HCT116 (cell line): ENCODE measurements at regions not wholly inside any gene's neighbourhood (a gene's known extent, or its start where the extent isn't known, plus 50 kb on each side); places are given as distances from the start of the nearest gene placed in this dataset.

ENCODE experiments used
- ATAC-seq: fragments of 200-7000 bp; cut with Tn5 transposase; 2 replicates; pipeline ENCODE4 v1.9.1; 2020; ENCODE audit warnings: mild to moderate bottlenecking, moderate library complexity
- BruUV-seq: library from RNA; stranded (reverse); fragments of 400-500 nt; replicated peaks from 2 replicates; lab custom pipeline; 2021; lab: Mats Ljungman, UMichigan
- CTCF ChIA-PET: fragments of 300-600 bp; sonication (Branson Sonifier 250); formaldehyde crosslinking; loops from one replicate; lab custom pipeline; 2021; ENCODE audit warnings: antibody characterized with exemption; lab: Charles Lee
- POLR2A ChIA-PET: fragments of 300-600, 350-600 bp; sonication (Branson Sonifier 250); formaldehyde crosslinking; loops from one replicate; lab custom pipeline; 2021; ENCODE audit warnings: antibody characterized with exemption; lab: Charles Lee
- RAD21 ChIA-PET, 2 experiments: fragments of 300-600 bp; sonication (Branson Sonifier 250); formaldehyde crosslinking; loops; one replicate each; lab custom pipeline; 2023; ENCODE audit warnings: low total read pairs in 2 of 2; ENCODE audit not compliant: uncharacterized antibody in 2 of 2, unreplicated experiment in 2 of 2, low non-redundant PET in 1 of 2; lab: Charles Lee
- DNase-seq: peaks from one replicate; pipeline ENCODE4 v3.0.0-alpha.2; 2010; ENCODE audit warnings: low read depth, low spot score
- H2AFZ ChIP-seq: fragments of 200-600 bp; shearing (Covaris generic), sonication (generic); 2 replicates; pipeline ENCODE4 v1.6.1; 2017; ENCODE audit warnings: low read depth, mixed run types, mixed read lengths, antibody characterized with exemption, low read length; ENCODE audit not compliant: poor library complexity, severe bottlenecking
- H3K27ac ChIP-seq: 2 replicates; pipeline ENCODE4 v1.5.1; 2012; ENCODE audit warnings: low read depth, low read length
- H3K27me3 ChIP-seq: fragments of 200-600 bp; sonication (generic); 2 replicates; pipeline ENCODE4 v1.6.1; 2016; ENCODE audit warnings: mixed run types, low read length, mixed read lengths; ENCODE audit not compliant: insufficient read depth
- H3K36me3 ChIP-seq, 2 experiments: fragments of 200-500 bp in 1 of 2; fragments of 200-600 bp in 1 of 2; sonication (Bioruptor generic) in 1 of 2; sonication (generic) in 1 of 2; 2 replicates each; pipeline versions ENCODE4 v1.5.1 to v1.6.1; 2014 to 2016; ENCODE audit warnings: low read length in 2 of 2, inconsistent platforms in 1 of 2, mixed read lengths in 1 of 2, mixed run types in 1 of 2; ENCODE audit not compliant: insufficient read depth in 2 of 2, control insufficient read depth in 1 of 2
- H3K4me1 ChIP-seq, 2 experiments: fragments of 200-600 bp in 1 of 2; sonication (generic) in 1 of 2; 2 replicates each; pipeline versions ENCODE4 v1.5.1 to v1.6.1; 2012 to 2017; ENCODE audit warnings: low read length in 2 of 2, inconsistent platforms in 1 of 2, mild to moderate bottlenecking in 1 of 2, mixed read lengths in 1 of 2, mixed run types in 1 of 2, moderate library complexity in 1 of 2; ENCODE audit not compliant: insufficient read depth in 2 of 2, control insufficient read depth in 1 of 2
- H3K4me2 ChIP-seq: fragments of 200-600 bp; sonication (generic); 2 replicates; pipeline ENCODE4 v1.6.1; 2017; ENCODE audit warnings: mixed run types, low read length, mixed read lengths
- H3K4me3 ChIP-seq, 2 experiments: fragments of 200-600 bp in 1 of 2; sonication (generic) in 1 of 2; replicated peaks in 1 of 2; 2 replicates each; pipeline ENCODE4 v1.5.1; 2011 to 2016; ENCODE audit warnings: low read length in 2 of 2, control low read depth in 1 of 2, low read depth in 1 of 2, mild to moderate bottlenecking in 1 of 2, mixed read lengths in 1 of 2, mixed run types in 1 of 2
- H3K79me2 ChIP-seq: fragments of 200-600 bp; sonication (generic); 2 replicates; pipeline ENCODE4 v1.6.1; 2017; ENCODE audit warnings: mild to moderate bottlenecking, mixed run types, low read length, moderate library complexity, mixed read lengths; ENCODE audit not compliant: insufficient read depth
- H3K9ac ChIP-seq: fragments of 200-600 bp; sonication (generic); 2 replicates; pipeline ENCODE4 v1.6.1; 2016; ENCODE audit warnings: low read length, mixed read lengths
- H3K9me2 ChIP-seq: fragments of 200-600 bp; sonication (generic), shearing (Covaris generic); 2 replicates; pipeline ENCODE4 v1.6.1; 2017; ENCODE audit warnings: mixed run types, mild to moderate bottlenecking, moderate library complexity; ENCODE audit not compliant: insufficient read depth
- H3K9me3 ChIP-seq, 2 experiments: fragments of 200-500 bp in 1 of 2; fragments of 200-600 bp in 1 of 2; sonication (Bioruptor generic) in 1 of 2; sonication (generic) in 1 of 2; 2 replicates each; pipeline ENCODE4 v1.6.1; 2014 to 2017; ENCODE audit warnings: low read length in 2 of 2, mixed read lengths in 2 of 2, inconsistent platforms in 1 of 2, low read depth in 1 of 2, mild to moderate bottlenecking in 1 of 2, mixed run types in 1 of 2, moderate library complexity in 1 of 2; ENCODE audit not compliant: control insufficient read depth in 1 of 2, insufficient read depth in 1 of 2
- H4K20me1 ChIP-seq: fragments of 200-600 bp; sonication (generic), shearing (Covaris generic); 2 replicates; pipeline ENCODE4 v1.6.1; 2017; ENCODE audit warnings: mixed run types, mild to moderate bottlenecking, moderate library complexity; ENCODE audit not compliant: insufficient read depth
- CEBPB ChIP-seq: IDR thresholded peaks from 2 replicates; pipeline ENCODE4 v1.6.1; 2012; ENCODE audit warnings: low read depth
- EGR1 ChIP-seq: IDR thresholded peaks from 2 replicates; pipeline ENCODE4 v1.6.1; 2012; ENCODE audit warnings: low read depth
- ELF1 ChIP-seq: IDR thresholded peaks from 2 replicates; pipeline ENCODE4 v1.6.1; 2012; ENCODE audit warnings: low read depth, borderline replicate concordance
- FOSL1 ChIP-seq: IDR thresholded peaks from 2 replicates; pipeline ENCODE4 v1.6.1; 2012; ENCODE audit warnings: low read depth
- SIN3A ChIP-seq: IDR thresholded peaks from 2 replicates; pipeline ENCODE4 v1.6.1; 2012; ENCODE audit warnings: low read depth
- TCF7L2 ChIP-seq: IDR thresholded peaks from 2 replicates; pipeline ENCODE4 v1.7.0; 2011; ENCODE audit warnings: borderline replicate concordance, inconsistent platforms; ENCODE audit not compliant: insufficient read depth, insufficient read length; ENCODE audit errors: extremely low read depth
- ZFX ChIP-seq: fragments of 450-650 bp; IDR thresholded peaks from 2 replicates; pipeline ENCODE4 v1.6.1; 2017
- ZNF274 ChIP-seq: fragments of 200-500 bp; sonication (Bioruptor generic); IDR thresholded peaks from 2 replicates; pipeline ENCODE4 v1.6.1; 2014; ENCODE audit warnings: mild to moderate bottlenecking, low read depth, low read length, inconsistent platforms
- intact Hi-C: fragments of 100-400 bp; cut with micrococcal nuclease; formaldehyde crosslinking; loops from 2 replicates; pipeline ENCODE4 v1.10.0; 2022
- TF ChIP-seq, protein P1 (sequence below): IDR thresholded peaks from 2 replicates; pipeline ENCODE4 v1.6.1; 2012; ENCODE audit warnings: low read depth
- TF ChIP-seq, protein P2 (sequence below): IDR thresholded peaks from 2 replicates; pipeline ENCODE4 v1.6.1; 2011; ENCODE audit warnings: mild to moderate bottlenecking, low read length, moderate library complexity; ENCODE audit not compliant: insufficient replicate concordance; ENCODE audit errors: extremely low read depth
- TF ChIP-seq, protein P3 (sequence below): IDR thresholded peaks from 2 replicates; pipeline ENCODE4 v1.6.1; 2012

DNA sequence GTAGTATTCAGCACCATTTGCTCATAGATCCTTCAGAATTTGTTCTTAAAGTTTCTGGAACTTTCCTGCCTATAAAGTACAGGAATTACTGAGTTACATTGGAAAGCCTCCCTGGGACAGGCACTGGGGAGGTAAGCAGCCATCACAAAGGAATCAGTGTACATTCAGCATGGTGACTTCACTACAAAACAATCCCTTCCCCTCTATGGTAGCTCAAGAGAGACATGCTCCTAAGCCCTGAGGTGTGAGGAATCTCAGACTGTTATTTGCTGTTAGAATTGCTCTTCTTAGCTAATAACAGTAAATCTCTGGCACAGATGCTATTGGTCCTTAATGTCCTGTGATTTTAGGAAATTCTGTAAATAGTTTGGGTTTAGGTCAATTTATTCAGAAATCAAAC, 1898.0 kb upstream of the PCDH7 start:
- no peak overlapping the region for H3K9ac ChIP-seq
- H3K4me1 ChIP-seq: peaks cover 0 to 10% of the 10 kb centered on the region in 2 experiments; a peak in 1 of 4 replicates
- no TSS peak for BruUV-seq
- H3K27ac ChIP-seq: no peak overlapping the region
- DNase-seq (no peak), ATAC-seq (no peak)
- no peak overlapping the region for H3K4me2 ChIP-seq
- ChIA-PET POLR2A (no interaction called here), CTCF (no interaction called here), RAD21 (no interaction called here)
- no peaks in the 10 kb centered on the region for H4K20me1 ChIP-seq
- H3K79me2 ChIP-seq: no peaks in the 10 kb centered on the region
- TF ChIP-seq, protein P1, sequence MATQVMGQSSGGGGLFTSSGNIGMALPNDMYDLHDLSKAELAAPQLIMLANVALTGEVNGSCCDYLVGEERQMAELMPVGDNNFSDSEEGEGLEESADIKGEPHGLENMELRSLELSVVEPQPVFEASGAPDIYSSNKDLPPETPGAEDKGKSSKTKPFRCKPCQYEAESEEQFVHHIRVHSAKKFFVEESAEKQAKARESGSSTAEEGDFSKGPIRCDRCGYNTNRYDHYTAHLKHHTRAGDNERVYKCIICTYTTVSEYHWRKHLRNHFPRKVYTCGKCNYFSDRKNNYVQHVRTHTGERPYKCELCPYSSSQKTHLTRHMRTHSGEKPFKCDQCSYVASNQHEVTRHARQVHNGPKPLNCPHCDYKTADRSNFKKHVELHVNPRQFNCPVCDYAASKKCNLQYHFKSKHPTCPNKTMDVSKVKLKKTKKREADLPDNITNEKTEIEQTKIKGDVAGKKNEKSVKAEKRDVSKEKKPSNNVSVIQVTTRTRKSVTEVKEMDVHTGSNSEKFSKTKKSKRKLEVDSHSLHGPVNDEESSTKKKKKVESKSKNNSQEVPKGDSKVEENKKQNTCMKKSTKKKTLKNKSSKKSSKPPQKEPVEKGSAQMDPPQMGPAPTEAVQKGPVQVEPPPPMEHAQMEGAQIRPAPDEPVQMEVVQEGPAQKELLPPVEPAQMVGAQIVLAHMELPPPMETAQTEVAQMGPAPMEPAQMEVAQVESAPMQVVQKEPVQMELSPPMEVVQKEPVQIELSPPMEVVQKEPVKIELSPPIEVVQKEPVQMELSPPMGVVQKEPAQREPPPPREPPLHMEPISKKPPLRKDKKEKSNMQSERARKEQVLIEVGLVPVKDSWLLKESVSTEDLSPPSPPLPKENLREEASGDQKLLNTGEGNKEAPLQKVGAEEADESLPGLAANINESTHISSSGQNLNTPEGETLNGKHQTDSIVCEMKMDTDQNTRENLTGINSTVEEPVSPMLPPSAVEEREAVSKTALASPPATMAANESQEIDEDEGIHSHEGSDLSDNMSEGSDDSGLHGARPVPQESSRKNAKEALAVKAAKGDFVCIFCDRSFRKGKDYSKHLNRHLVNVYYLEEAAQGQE: no peak
- TF ChIP-seq ZNF274: no peak
- TF ChIP-seq TCF7L2: no peak
- no peak for TF ChIP-seq EGR1
- no peak for TF ChIP-seq ELF1
- no peak for TF ChIP-seq ZFX
- TF ChIP-seq CEBPB: no peak
- TF ChIP-seq, protein P2, sequence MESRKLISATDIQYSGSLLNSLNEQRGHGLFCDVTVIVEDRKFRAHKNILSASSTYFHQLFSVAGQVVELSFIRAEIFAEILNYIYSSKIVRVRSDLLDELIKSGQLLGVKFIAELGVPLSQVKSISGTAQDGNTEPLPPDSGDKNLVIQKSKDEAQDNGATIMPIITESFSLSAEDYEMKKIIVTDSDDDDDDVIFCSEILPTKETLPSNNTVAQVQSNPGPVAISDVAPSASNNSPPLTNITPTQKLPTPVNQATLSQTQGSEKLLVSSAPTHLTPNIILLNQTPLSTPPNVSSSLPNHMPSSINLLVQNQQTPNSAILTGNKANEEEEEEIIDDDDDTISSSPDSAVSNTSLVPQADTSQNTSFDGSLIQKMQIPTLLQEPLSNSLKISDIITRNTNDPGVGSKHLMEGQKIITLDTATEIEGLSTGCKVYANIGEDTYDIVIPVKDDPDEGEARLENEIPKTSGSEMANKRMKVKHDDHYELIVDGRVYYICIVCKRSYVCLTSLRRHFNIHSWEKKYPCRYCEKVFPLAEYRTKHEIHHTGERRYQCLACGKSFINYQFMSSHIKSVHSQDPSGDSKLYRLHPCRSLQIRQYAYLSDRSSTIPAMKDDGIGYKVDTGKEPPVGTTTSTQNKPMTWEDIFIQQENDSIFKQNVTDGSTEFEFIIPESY: no peak
- TF ChIP-seq, protein P3, sequence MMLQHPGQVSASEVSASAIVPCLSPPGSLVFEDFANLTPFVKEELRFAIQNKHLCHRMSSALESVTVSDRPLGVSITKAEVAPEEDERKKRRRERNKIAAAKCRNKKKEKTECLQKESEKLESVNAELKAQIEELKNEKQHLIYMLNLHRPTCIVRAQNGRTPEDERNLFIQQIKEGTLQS: no peak
- TF ChIP-seq FOSL1: no peak
- TF ChIP-seq SIN3A: no peak
- intact Hi-C loops: no loop called here
- no peaks in the 10 kb centered on the region for H3K36me3 ChIP-seq
- no peak overlapping the region for H2AFZ ChIP-seq
- no peaks in the 10 kb centered on the region for H3K9me3 ChIP-seq
- no peaks in the 10 kb centered on the region; the same call in 1 of the 2 replicates for H3K9me2 ChIP-seq
- H3K27me3 ChIP-seq: no peaks in the 10 kb centered on the region
- H3K4me3 ChIP-seq: no peak overlapping the region
